ENCODE measurements at regions not wholly inside any gene's neighbourhood (a gene's known extent, or its start where the extent isn't known, plus 50 kb on each side); places are given as distances from the start of the nearest gene placed in this dataset.
A peak's percentile ranks its signal among the peaks of the same experiment; 100 is the strongest.

GRCh38 chr1:169025412-169025811 lies 81.1 kb upstream of the ATP1B1 start:
- H3K9me3 ChIP-seq (ENCODE audit: insufficient read depth, low read depth, low read length) = no peaks in the 10 kb centered on the region
- H3K23ac ChIP-seq (ENCODE audit: low read length) = no peak overlapping the region
- H2BK120ac ChIP-seq (ENCODE audit: insufficient read depth, low read length, poor library complexity) = no peak overlapping the region
- H3K18ac ChIP-seq (ENCODE audit: low read length) = no peak overlapping the region
- no peak overlapping the region for H2BK5ac ChIP-seq (ENCODE audit: low read depth, low read length, poor library complexity)
- no peak overlapping the region for H2AK5ac ChIP-seq (ENCODE audit: low read length)
- no peak overlapping the region for H4K8ac ChIP-seq (ENCODE audit: low read depth, low read length)
- peak overlapping the region; percentile 71 for H2BK12ac ChIP-seq (ENCODE audit: low read length)
- peaks cover 0 to 3% of the 10 kb centered on the region in 2 experiments for H3K4me1 ChIP-seq (ENCODE audit: control insufficient read depth in 1 of 2, insufficient read depth in 2 of 2, low read length in 2 of 2)
- no peaks in the 10 kb centered on the region for H3K27me3 ChIP-seq (ENCODE audit: insufficient read depth, low read length)
- WGBS (ENCODE audit: extremely low coverage, insufficient coverage, insufficient read length) = no CpG with 5 or more reads among the region's 1 CpG
- no peak overlapping the region for H4K91ac ChIP-seq (ENCODE audit: low read depth, low read length)
- no peak overlapping the region for H3K27ac ChIP-seq (ENCODE audit: low read depth, low read length)
- H3K4me2 ChIP-seq (ENCODE audit: low read length) = no peak overlapping the region
- H3K79me1 ChIP-seq (ENCODE audit: low read length) = no peaks in the 10 kb centered on the region
- H3K36me3 ChIP-seq (ENCODE audit: control insufficient read depth in 1 of 2, insufficient read depth in 2 of 2, low read length in 2 of 2) = no peaks in the 10 kb centered on the region
- no peaks in the 10 kb centered on the region for H3K79me2 ChIP-seq (ENCODE audit: control insufficient read depth, insufficient read depth, low read length, poor library complexity)
- H3K4me3 ChIP-seq (ENCODE audit: low read depth, low read length) = no peak overlapping the region
- H2AFZ ChIP-seq (ENCODE audit: insufficient read depth, low read length, poor library complexity) = no peak overlapping the region
- no peak overlapping the region for H3K4ac ChIP-seq (ENCODE audit: low read depth, low read length)
- no peak for DNase-seq
- H4K12ac ChIP-seq (ENCODE audit: low read depth, low read length) = no peak overlapping the region
- H3K14ac ChIP-seq (ENCODE audit: low read length) = no peak overlapping the region
- H3K9ac ChIP-seq (ENCODE audit: low read length) = no peak overlapping the region

GRCh38 chr1:169027607-169028320 lies 78.7 kb upstream of the ATP1B1 start:
- no peak overlapping the region for H2BK5ac ChIP-seq (ENCODE audit: low read depth, low read length, poor library complexity)
- no peak overlapping the region for H2BK120ac ChIP-seq (ENCODE audit: insufficient read depth, low read length, poor library complexity)
- no peak overlapping the region for H3K14ac ChIP-seq (ENCODE audit: low read length)
- H3K18ac ChIP-seq (ENCODE audit: low read length) = no peak overlapping the region
- no peak overlapping the region for H3K4me2 ChIP-seq (ENCODE audit: low read length)
- DNase-seq = no peak
- H4K8ac ChIP-seq (ENCODE audit: low read depth, low read length) = no peak overlapping the region
- no peak overlapping the region for H3K4ac ChIP-seq (ENCODE audit: low read depth, low read length)
- peaks cover 0 to 3% of the 10 kb centered on the region in 2 experiments for H3K4me1 ChIP-seq (ENCODE audit: control insufficient read depth in 1 of 2, insufficient read depth in 2 of 2, low read length in 2 of 2)
- no peak overlapping the region for H3K9ac ChIP-seq (ENCODE audit: low read length)
- no peaks in the 10 kb centered on the region for H3K79me1 ChIP-seq (ENCODE audit: low read length)
- no peak overlapping the region for H2BK12ac ChIP-seq (ENCODE audit: low read length)
- no peak overlapping the region for H4K12ac ChIP-seq (ENCODE audit: low read depth, low read length)
- peak overlapping the region; percentile 79 for H2AK5ac ChIP-seq (ENCODE audit: low read length)
- no peak overlapping the region for H3K4me3 ChIP-seq (ENCODE audit: low read depth, low read length)
- H3K36me3 ChIP-seq (ENCODE audit: control insufficient read depth in 1 of 2, insufficient read depth in 2 of 2, low read length in 2 of 2) = no peaks in the 10 kb centered on the region
- no peak overlapping the region for H3K23ac ChIP-seq (ENCODE audit: low read length)
- no peak overlapping the region for H2AFZ ChIP-seq (ENCODE audit: insufficient read depth, low read length, poor library complexity)
- no peak overlapping the region for H4K91ac ChIP-seq (ENCODE audit: low read depth, low read length)
- H3K27ac ChIP-seq (ENCODE audit: low read depth, low read length) = no peak overlapping the region
- H3K27me3 ChIP-seq (ENCODE audit: insufficient read depth, low read length) = no peaks in the 10 kb centered on the region
- WGBS (ENCODE audit: extremely low coverage, insufficient coverage, insufficient read length) = no CpG with 5 or more reads among the region's 8 CpGs
- H3K79me2 ChIP-seq (ENCODE audit: control insufficient read depth, insufficient read depth, low read length, poor library complexity) = no peaks in the 10 kb centered on the region
- no peaks in the 10 kb centered on the region for H3K9me3 ChIP-seq (ENCODE audit: insufficient read depth, low read depth, low read length)

GRCh38 chr1:169031566-169032224 lies 74.8 kb upstream of the ATP1B1 start:
- Histone ChIP-seq H3K4me3 (ENCODE audit: low read depth, low read length) (no peak overlapping the region), H3K23ac (ENCODE audit: low read length) (no peak overlapping the region), H3K36me3 (ENCODE audit: control insufficient read depth in 1 of 2, insufficient read depth in 2 of 2, low read length in 2 of 2) (no peaks in the 10 kb centered on the region), H2BK12ac (ENCODE audit: low read length) (no peak overlapping the region), H2BK120ac (ENCODE audit: insufficient read depth, low read length, poor library complexity) (no peak overlapping the region), H3K18ac (ENCODE audit: low read length) (no peak overlapping the region), H2AFZ (ENCODE audit: insufficient read depth, low read length, poor library complexity) (no peak overlapping the region), H3K27ac (ENCODE audit: low read depth, low read length) (no peak overlapping the region), H3K79me1 (ENCODE audit: low read length) (no peaks in the 10 kb centered on the region), H3K4me1 (ENCODE audit: control insufficient read depth in 1 of 2, insufficient read depth in 2 of 2, low read length in 2 of 2) (peaks cover 0 to 2% of the 10 kb centered on the region in 2 experiments), H3K79me2 (ENCODE audit: control insufficient read depth, insufficient read depth, low read length, poor library complexity) (no peaks in the 10 kb centered on the region), H4K12ac (ENCODE audit: low read depth, low read length) (no peak overlapping the region), H3K9ac (ENCODE audit: low read length) (no peak overlapping the region), H3K27me3 (ENCODE audit: insufficient read depth, low read length) (no peaks in the 10 kb centered on the region), H4K8ac (ENCODE audit: low read depth, low read length) (no peak overlapping the region), H3K4me2 (ENCODE audit: low read length) (no peak overlapping the region), H2BK5ac (ENCODE audit: low read depth, low read length, poor library complexity) (no peak overlapping the region), H2AK5ac (ENCODE audit: low read length) (no peak overlapping the region), H3K4ac (ENCODE audit: low read depth, low read length) (no peak overlapping the region), H4K91ac (ENCODE audit: low read depth, low read length) (no peak overlapping the region), H3K9me3 (ENCODE audit: insufficient read depth, low read depth, low read length) (no peaks in the 10 kb centered on the region), H3K14ac (ENCODE audit: low read length) (no peak overlapping the region)
- DNase-seq = no peak
- WGBS (ENCODE audit: extremely low coverage, insufficient coverage, insufficient read length) = no CpG with 5 or more reads among the region's 5 CpGs

GRCh38 chr1:169041366-169041765 lies 65.1 kb upstream of the ATP1B1 start:
- peak in 1 of 2 donors; percentile 10 for DNase-seq
- no peaks in the 10 kb centered on the region for H3K9me3 ChIP-seq (ENCODE audit: insufficient read depth, low read depth, low read length)
- no peak overlapping the region for H3K9ac ChIP-seq (ENCODE audit: low read length)
- no peak overlapping the region for H2BK120ac ChIP-seq (ENCODE audit: insufficient read depth, low read length, poor library complexity)
- H3K4me3 ChIP-seq (ENCODE audit: low read depth, low read length) = no peak overlapping the region
- no peak overlapping the region for H2BK5ac ChIP-seq (ENCODE audit: low read depth, low read length, poor library complexity)
- H3K18ac ChIP-seq (ENCODE audit: low read length) = no peak overlapping the region
- no peak overlapping the region for H3K14ac ChIP-seq (ENCODE audit: low read length)
- H3K4ac ChIP-seq (ENCODE audit: low read depth, low read length) = no peak overlapping the region
- peaks cover 4% of the 10 kb centered on the region for H3K79me1 ChIP-seq (ENCODE audit: low read length)
- H3K4me1 ChIP-seq (ENCODE audit: control insufficient read depth in 1 of 2, insufficient read depth in 2 of 2, low read length in 2 of 2) = peaks cover 3 to 6% of the 10 kb centered on the region in 2 experiments
- no peak overlapping the region for H3K27ac ChIP-seq (ENCODE audit: low read depth, low read length)
- no CpG with 5 or more reads among the region's 4 CpGs for WGBS (ENCODE audit: extremely low coverage, insufficient coverage, insufficient read length)
- no peak overlapping the region for H3K4me2 ChIP-seq (ENCODE audit: low read length)
- H2AK5ac ChIP-seq (ENCODE audit: low read length) = no peak overlapping the region
- H3K23ac ChIP-seq (ENCODE audit: low read length) = no peak overlapping the region
- no peak overlapping the region for H2AFZ ChIP-seq (ENCODE audit: insufficient read depth, low read length, poor library complexity)
- no peak overlapping the region for H4K8ac ChIP-seq (ENCODE audit: low read depth, low read length)
- no peaks in the 10 kb centered on the region for H3K79me2 ChIP-seq (ENCODE audit: control insufficient read depth, insufficient read depth, low read length, poor library complexity)
- no peaks in the 10 kb centered on the region for H3K36me3 ChIP-seq (ENCODE audit: control insufficient read depth in 1 of 2, insufficient read depth in 2 of 2, low read length in 2 of 2)
- no peak overlapping the region for H4K91ac ChIP-seq (ENCODE audit: low read depth, low read length)
- H4K12ac ChIP-seq (ENCODE audit: low read depth, low read length) = no peak overlapping the region
- H3K27me3 ChIP-seq (ENCODE audit: insufficient read depth, low read length) = no peaks in the 10 kb centered on the region
- H2BK12ac ChIP-seq (ENCODE audit: low read length) = no peak overlapping the region
